Body of pancreas (tissue), 4 donors: ENCODE measurements at regions not wholly inside any gene's neighbourhood (a gene's known extent, or its start where the extent isn't known, plus 50 kb on each side); places are given as distances from the start of the nearest gene placed in this dataset.

ENCODE experiments used
- POLR2A ChIP-seq, 3 donors: fragments of 450-650 bp; IDR thresholded peaks; one replicate each; pipeline ENCODE4 v1.6.1; 2016; ENCODE audit warnings: antibody characterized with exemption in 3 of 3, mild to moderate bottlenecking in 2 of 3
- TF ChIP-seq, protein P1 (sequence below), 7 experiments: fragments of 450-650 bp in 4 of 7; fragments of 200-600 bp in 3 of 7; sonication (generic) in 3 of 7; IDR thresholded peaks; one replicate each; pipeline ENCODE4 v1.5.1; 2016 to 2019; ENCODE audit warnings: antibody characterized with exemption in 7 of 7

DNA sequence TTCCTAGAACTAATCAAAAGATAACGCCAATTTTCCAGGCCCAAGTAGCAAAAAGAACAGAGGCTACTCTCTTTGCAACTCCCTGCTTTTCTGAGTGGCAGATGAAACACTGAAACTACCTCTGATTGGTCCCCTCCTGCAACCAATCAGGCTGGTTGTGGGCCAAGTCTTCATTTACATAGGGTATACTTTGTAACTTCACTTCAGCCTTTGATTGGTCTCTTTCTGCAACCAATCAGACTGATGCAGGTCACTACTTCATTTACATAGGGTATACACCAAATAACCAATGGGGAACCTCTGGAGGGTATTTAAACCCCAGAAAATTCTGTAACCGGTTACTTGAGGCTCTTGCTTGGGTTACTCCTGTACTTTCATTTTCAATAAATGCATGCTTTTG, 289.6 kb downstream of the MED10 start:
- TF ChIP-seq, protein P1, sequence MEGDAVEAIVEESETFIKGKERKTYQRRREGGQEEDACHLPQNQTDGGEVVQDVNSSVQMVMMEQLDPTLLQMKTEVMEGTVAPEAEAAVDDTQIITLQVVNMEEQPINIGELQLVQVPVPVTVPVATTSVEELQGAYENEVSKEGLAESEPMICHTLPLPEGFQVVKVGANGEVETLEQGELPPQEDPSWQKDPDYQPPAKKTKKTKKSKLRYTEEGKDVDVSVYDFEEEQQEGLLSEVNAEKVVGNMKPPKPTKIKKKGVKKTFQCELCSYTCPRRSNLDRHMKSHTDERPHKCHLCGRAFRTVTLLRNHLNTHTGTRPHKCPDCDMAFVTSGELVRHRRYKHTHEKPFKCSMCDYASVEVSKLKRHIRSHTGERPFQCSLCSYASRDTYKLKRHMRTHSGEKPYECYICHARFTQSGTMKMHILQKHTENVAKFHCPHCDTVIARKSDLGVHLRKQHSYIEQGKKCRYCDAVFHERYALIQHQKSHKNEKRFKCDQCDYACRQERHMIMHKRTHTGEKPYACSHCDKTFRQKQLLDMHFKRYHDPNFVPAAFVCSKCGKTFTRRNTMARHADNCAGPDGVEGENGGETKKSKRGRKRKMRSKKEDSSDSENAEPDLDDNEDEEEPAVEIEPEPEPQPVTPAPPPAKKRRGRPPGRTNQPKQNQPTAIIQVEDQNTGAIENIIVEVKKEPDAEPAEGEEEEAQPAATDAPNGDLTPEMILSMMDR (IDR thresholded peaks at IDR 0.05): no peak
- no peak for TF ChIP-seq POLR2A (IDR thresholded peaks at IDR 0.05)
